WTC11 (cell line): ENCODE measurements at regions not wholly inside any gene's neighbourhood (a gene's known extent, or its start where the extent isn't known, plus 50 kb on each side); places are given as distances from the start of the nearest gene placed in this dataset.

Experiments used
- ATAC-seq: fragments of 200-7000 bp; cut with Tn5 transposase; 2 replicates; pipeline ENCODE4 v1.10.0; 2021; ENCODE audit warnings: mild to moderate bottlenecking, moderate library complexity
- CTCF ChIA-PET: fragments of 300-600 bp; sonication (Branson Sonifier 250); formaldehyde crosslinking; loops from one replicate; lab custom pipeline; 2021; ENCODE audit warnings: antibody characterized with exemption; lab: Charles Lee
- POLR2A ChIA-PET: fragments of 350-600 bp; sonication (Branson Sonifier 250); formaldehyde crosslinking; loops from one replicate; lab custom pipeline; 2021; ENCODE audit warnings: antibody characterized with exemption; lab: Charles Lee
- DNase-seq: peaks from one replicate; pipeline ENCODE4 v3.0.0; 2021; ENCODE audit warnings: low spot score
- H3K27ac Mint-ChIP-seq: 2 replicates; pipeline ENCODE4 v1.8.0; 2021; ENCODE audit warnings: mixed read lengths
- H3K27me3 Mint-ChIP-seq: 2 replicates; pipeline ENCODE4 v1.8.0; 2021; ENCODE audit warnings: low read depth, mild to moderate bottlenecking, moderate library complexity, mixed read lengths
- H3K36me3 Mint-ChIP-seq: 2 replicates; pipeline ENCODE4 v1.8.0; 2021; ENCODE audit warnings: mixed read lengths
- H3K4me1 Mint-ChIP-seq: 2 replicates; pipeline ENCODE4 v1.8.0; 2022; ENCODE audit warnings: mixed read lengths
- H3K4me3 Mint-ChIP-seq: 2 replicates; pipeline ENCODE4 v1.8.0; 2021; ENCODE audit warnings: mild to moderate bottlenecking, moderate library complexity, mixed read lengths
- H3K9me3 Mint-ChIP-seq: 2 replicates; pipeline ENCODE4 v1.8.0; 2021; ENCODE audit warnings: mixed read lengths
- CREM ChIP-seq: sonication (generic); formaldehyde crosslinking; IDR thresholded peaks from 2 replicates; pipeline ENCODE4 v1.8.1; 2022; ENCODE audit warnings: mild to moderate bottlenecking, missing genetic modification reagents, moderate library complexity
- EMX1 ChIP-seq: fragments of 250-450 bp; sonication (Bioruptor Pico); IDR thresholded peaks from 2 replicates; pipeline ENCODE4 v1.8.0; 2021; ENCODE audit warnings: mild to moderate bottlenecking
- FOXK1 ChIP-seq: sonication (generic); formaldehyde crosslinking; IDR thresholded peaks from 2 replicates; pipeline ENCODE4 v1.8.0; 2022; ENCODE audit warnings: mild to moderate bottlenecking, moderate library complexity, missing genetic modification reagents
- NFATC4 ChIP-seq: fragments of 250-450 bp; sonication (Bioruptor Pico); IDR thresholded peaks from 2 replicates; pipeline ENCODE4 v1.9.0; 2021; ENCODE audit warnings: mild to moderate bottlenecking
- NR2C2 ChIP-seq: sonication (generic); formaldehyde crosslinking; IDR thresholded peaks from 2 replicates; pipeline ENCODE4 v1.8.0; 2022; ENCODE audit warnings: mild to moderate bottlenecking, missing genetic modification reagents
- RELA ChIP-seq: sonication (generic); formaldehyde crosslinking; IDR thresholded peaks from 2 replicates; pipeline ENCODE4 v1.8.1; 2022; ENCODE audit warnings: missing genetic modification reagents, mild to moderate bottlenecking, borderline replicate concordance
- RORB ChIP-seq: fragments of 250-450 bp; sonication (Bioruptor Pico); IDR thresholded peaks from 2 replicates; pipeline ENCODE4 v1.9.0; 2021; ENCODE audit warnings: mild to moderate bottlenecking
- SMAD4 ChIP-seq: sonication (generic); formaldehyde crosslinking; IDR thresholded peaks from 2 replicates; pipeline ENCODE4 v1.8.0; 2022; ENCODE audit warnings: mild to moderate bottlenecking, missing genetic modification reagents
- TEAD1 ChIP-seq: sonication (generic); formaldehyde crosslinking; IDR thresholded peaks from 2 replicates; pipeline ENCODE4 v1.8.0; 2022; ENCODE audit warnings: mild to moderate bottlenecking, missing genetic modification reagents
- TEAD4 ChIP-seq: sonication (generic); formaldehyde crosslinking; IDR thresholded peaks from 2 replicates; pipeline ENCODE4 v1.8.0; 2022; ENCODE audit warnings: mild to moderate bottlenecking, missing genetic modification reagents
- TP53 ChIP-seq: sonication (generic); formaldehyde crosslinking; IDR thresholded peaks from 2 replicates; pipeline ENCODE4 v1.8.1; 2023; ENCODE audit warnings: mild to moderate bottlenecking, missing genetic modification reagents
- ZNF138 ChIP-seq: sonication (generic); formaldehyde crosslinking; conservative IDR thresholded peaks from 2 replicates; pipeline ENCODE4 v1.8.1; 2022; ENCODE audit warnings: mild to moderate bottlenecking, moderate library complexity, missing genetic modification reagents
- ZNF263 ChIP-seq: sonication (generic); formaldehyde crosslinking; IDR thresholded peaks from 2 replicates; pipeline ENCODE4 v1.8.1; 2022; ENCODE audit warnings: low read depth, mild to moderate bottlenecking, moderate library complexity, missing genetic modification reagents
- ZNF423 ChIP-seq: fragments of 250-450 bp; sonication (Bioruptor Pico); IDR thresholded peaks from 2 replicates; pipeline ENCODE4 v2.1.2; 2022; ENCODE audit warnings: mild to moderate bottlenecking, moderate library complexity
- TF ChIP-seq, protein P1 (sequence below): sonication (generic); formaldehyde crosslinking; IDR thresholded peaks from 2 replicates; pipeline ENCODE4 v1.8.1; 2022; ENCODE audit warnings: low read depth, missing genetic modification reagents, borderline replicate concordance
- TF ChIP-seq, protein P2 (sequence below): fragments of 250-450 bp; sonication (Bioruptor Pico); IDR thresholded peaks from 2 replicates; pipeline ENCODE4 v1.9.0; 2021; ENCODE audit warnings: moderate library complexity, mild to moderate bottlenecking, inconsistent platforms, borderline replicate concordance
- TF ChIP-seq, protein P3 (sequence below): sonication (generic); formaldehyde crosslinking; IDR thresholded peaks from 2 replicates; pipeline ENCODE4 v1.8.0; 2023; ENCODE audit warnings: missing genetic modification reagents, mild to moderate bottlenecking, borderline replicate concordance
- TF ChIP-seq, protein P4 (sequence below): sonication (generic); formaldehyde crosslinking; IDR thresholded peaks from 2 replicates; pipeline ENCODE4 v1.8.0; 2023; ENCODE audit warnings: missing genetic modification reagents
- TF ChIP-seq, protein P5 (sequence below): sonication (generic); formaldehyde crosslinking; IDR thresholded peaks from 2 replicates; pipeline ENCODE4 v1.8.1; 2023; ENCODE audit warnings: mild to moderate bottlenecking, missing genetic modification reagents, moderate library complexity
- TF ChIP-seq, protein P6 (sequence below): sonication (generic); formaldehyde crosslinking; IDR thresholded peaks from 2 replicates; pipeline ENCODE4 v1.8.0; 2023; ENCODE audit warnings: mild to moderate bottlenecking, missing genetic modification reagents

DNA sequence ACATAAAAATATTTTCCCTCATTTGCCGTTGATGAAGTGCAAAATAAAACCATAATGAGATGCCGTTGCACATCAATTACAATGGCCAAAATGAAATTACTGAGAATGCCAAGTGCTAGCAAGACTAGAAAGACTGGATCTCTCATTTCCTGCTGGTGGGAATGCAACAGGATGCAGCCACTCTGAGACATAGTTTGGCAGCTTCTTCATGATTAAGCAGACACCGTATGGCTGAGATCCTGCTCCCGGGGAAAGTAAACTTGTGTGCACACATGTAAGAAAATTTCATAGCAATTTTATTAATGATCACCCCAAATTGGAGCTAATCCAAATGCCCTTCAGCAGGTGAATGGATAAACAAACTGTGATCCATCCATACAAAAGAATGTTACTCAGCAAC is 1013.2 kb downstream of the TBC1D22A start:
- Mint-ChIP-seq H3K27ac (no peak overlapping the region), H3K4me1 (peaks cover 26% of the 10 kb centered on the region), H3K4me3 (no peak overlapping the region), H3K9me3 (peaks cover 7% of the 10 kb centered on the region), H3K27me3 (no peaks in the 10 kb centered on the region), H3K36me3 (no peaks in the 10 kb centered on the region)
- ChIA-PET POLR2A (no interaction called here), CTCF (interaction anchor here (0.6 to 1.2 kb wide), 5 partner anchors 32 to 141 kb away, joined by 3 to 5 read pairs (median 3); no protein-coding TSS in a partner anchor)
- ATAC-seq (no peak), DNase-seq (no peak)
- TF ChIP-seq, protein P1, sequence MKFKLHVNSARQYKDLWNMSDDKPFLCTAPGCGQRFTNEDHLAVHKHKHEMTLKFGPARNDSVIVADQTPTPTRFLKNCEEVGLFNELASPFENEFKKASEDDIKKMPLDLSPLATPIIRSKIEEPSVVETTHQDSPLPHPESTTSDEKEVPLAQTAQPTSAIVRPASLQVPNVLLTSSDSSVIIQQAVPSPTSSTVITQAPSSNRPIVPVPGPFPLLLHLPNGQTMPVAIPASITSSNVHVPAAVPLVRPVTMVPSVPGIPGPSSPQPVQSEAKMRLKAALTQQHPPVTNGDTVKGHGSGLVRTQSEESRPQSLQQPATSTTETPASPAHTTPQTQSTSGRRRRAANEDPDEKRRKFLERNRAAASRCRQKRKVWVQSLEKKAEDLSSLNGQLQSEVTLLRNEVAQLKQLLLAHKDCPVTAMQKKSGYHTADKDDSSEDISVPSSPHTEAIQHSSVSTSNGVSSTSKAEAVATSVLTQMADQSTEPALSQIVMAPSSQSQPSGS, result no peak
- TF ChIP-seq RORB, result no peak

DNA sequence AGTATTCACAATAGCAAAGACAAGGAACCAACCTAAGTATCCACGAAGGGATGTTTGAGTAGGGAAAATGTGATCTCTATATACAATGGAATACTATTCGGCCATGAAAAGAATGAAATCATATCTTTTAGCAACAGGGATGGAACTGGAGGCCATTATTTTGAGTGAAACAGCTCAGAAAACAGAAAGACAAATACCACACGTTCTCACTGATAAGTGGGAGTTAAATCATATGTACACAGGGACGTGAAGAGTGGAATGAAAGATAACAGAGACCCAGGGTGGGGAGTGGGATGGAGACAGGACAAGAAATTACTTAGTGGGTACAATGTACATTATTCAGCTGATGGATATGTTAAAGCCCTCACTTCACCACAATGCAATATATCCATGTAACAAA is 1012.7 kb downstream of the TBC1D22A start:
- Mint-ChIP-seq H3K9me3 (peaks cover 7% of the 10 kb centered on the region), H3K27ac (no peak overlapping the region), H3K4me1 (peaks cover 26% of the 10 kb centered on the region), H3K36me3 (no peaks in the 10 kb centered on the region), H3K27me3 (no peaks in the 10 kb centered on the region), H3K4me3 (no peak overlapping the region)
- ATAC-seq (no peak), DNase-seq (no peak)
- TF ChIP-seq, protein P2, sequence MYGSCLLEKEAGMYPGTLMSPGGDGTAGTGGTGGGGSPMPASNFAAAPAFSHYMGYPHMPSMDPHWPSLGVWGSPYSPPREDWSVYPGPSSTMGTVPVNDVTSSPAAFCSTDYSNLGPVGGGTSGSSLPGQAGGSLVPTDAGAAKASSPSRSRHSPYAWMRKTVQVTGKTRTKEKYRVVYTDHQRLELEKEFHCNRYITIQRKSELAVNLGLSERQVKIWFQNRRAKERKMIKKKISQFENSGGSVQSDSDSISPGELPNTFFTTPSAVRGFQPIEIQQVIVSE (CRISPR knock-in tag), result no peak
- TF ChIP-seq CREM (no peak), ZNF423 (CRISPR knock-in tag) (no peak), SMAD4 (CRISPR knock-in tag) (no peak), TP53 (CRISPR knock-in tag) (no peak), TEAD1 (no peak), FOXK1 (CRISPR knock-in tag) (no peak), RELA (CRISPR knock-in tag) (no peak), ZNF138 (CRISPR knock-in tag) (no peak), RORB (no peak), NFATC4 (CRISPR knock-in tag) (no peak), ZNF263 (CRISPR knock-in tag) (no peak), TEAD4 (CRISPR knock-in tag) (no peak), NR2C2 (no peak), EMX1 (CRISPR knock-in tag) (no peak)
- TF ChIP-seq, protein P1, result no peak
- TF ChIP-seq, protein P3, sequence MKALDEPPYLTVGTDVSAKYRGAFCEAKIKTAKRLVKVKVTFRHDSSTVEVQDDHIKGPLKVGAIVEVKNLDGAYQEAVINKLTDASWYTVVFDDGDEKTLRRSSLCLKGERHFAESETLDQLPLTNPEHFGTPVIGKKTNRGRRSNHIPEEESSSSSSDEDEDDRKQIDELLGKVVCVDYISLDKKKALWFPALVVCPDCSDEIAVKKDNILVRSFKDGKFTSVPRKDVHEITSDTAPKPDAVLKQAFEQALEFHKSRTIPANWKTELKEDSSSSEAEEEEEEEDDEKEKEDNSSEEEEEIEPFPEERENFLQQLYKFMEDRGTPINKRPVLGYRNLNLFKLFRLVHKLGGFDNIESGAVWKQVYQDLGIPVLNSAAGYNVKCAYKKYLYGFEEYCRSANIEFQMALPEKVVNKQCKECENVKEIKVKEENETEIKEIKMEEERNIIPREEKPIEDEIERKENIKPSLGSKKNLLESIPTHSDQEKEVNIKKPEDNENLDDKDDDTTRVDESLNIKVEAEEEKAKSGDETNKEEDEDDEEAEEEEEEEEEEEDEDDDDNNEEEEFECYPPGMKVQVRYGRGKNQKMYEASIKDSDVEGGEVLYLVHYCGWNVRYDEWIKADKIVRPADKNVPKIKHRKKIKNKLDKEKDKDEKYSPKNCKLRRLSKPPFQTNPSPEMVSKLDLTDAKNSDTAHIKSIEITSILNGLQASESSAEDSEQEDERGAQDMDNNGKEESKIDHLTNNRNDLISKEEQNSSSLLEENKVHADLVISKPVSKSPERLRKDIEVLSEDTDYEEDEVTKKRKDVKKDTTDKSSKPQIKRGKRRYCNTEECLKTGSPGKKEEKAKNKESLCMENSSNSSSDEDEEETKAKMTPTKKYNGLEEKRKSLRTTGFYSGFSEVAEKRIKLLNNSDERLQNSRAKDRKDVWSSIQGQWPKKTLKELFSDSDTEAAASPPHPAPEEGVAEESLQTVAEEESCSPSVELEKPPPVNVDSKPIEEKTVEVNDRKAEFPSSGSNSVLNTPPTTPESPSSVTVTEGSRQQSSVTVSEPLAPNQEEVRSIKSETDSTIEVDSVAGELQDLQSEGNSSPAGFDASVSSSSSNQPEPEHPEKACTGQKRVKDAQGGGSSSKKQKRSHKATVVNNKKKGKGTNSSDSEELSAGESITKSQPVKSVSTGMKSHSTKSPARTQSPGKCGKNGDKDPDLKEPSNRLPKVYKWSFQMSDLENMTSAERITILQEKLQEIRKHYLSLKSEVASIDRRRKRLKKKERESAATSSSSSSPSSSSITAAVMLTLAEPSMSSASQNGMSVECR (CRISPR knock-in tag), result no peak
- TF ChIP-seq, protein P4, sequence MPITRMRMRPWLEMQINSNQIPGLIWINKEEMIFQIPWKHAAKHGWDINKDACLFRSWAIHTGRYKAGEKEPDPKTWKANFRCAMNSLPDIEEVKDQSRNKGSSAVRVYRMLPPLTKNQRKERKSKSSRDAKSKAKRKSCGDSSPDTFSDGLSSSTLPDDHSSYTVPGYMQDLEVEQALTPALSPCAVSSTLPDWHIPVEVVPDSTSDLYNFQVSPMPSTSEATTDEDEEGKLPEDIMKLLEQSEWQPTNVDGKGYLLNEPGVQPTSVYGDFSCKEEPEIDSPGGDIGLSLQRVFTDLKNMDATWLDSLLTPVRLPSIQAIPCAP (CRISPR knock-in tag), result no peak
- TF ChIP-seq, protein P5, sequence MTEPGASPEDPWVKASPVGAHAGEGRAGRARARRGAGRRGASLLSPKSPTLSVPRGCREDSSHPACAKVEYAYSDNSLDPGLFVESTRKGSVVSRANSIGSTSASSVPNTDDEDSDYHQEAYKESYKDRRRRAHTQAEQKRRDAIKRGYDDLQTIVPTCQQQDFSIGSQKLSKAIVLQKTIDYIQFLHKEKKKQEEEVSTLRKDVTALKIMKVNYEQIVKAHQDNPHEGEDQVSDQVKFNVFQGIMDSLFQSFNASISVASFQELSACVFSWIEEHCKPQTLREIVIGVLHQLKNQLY (CRISPR knock-in tag), result no peak
- TF ChIP-seq, protein P6, sequence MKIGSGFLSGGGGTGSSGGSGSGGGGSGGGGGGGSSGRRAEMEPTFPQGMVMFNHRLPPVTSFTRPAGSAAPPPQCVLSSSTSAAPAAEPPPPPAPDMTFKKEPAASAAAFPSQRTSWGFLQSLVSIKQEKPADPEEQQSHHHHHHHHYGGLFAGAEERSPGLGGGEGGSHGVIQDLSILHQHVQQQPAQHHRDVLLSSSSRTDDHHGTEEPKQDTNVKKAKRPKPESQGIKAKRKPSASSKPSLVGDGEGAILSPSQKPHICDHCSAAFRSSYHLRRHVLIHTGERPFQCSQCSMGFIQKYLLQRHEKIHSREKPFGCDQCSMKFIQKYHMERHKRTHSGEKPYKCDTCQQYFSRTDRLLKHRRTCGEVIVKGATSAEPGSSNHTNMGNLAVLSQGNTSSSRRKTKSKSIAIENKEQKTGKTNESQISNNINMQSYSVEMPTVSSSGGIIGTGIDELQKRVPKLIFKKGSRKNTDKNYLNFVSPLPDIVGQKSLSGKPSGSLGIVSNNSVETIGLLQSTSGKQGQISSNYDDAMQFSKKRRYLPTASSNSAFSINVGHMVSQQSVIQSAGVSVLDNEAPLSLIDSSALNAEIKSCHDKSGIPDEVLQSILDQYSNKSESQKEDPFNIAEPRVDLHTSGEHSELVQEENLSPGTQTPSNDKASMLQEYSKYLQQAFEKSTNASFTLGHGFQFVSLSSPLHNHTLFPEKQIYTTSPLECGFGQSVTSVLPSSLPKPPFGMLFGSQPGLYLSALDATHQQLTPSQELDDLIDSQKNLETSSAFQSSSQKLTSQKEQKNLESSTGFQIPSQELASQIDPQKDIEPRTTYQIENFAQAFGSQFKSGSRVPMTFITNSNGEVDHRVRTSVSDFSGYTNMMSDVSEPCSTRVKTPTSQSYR (CRISPR knock-in tag), result no peak
- POLR2A ChIA-PET, result no interaction called here
- CTCF ChIA-PET, result no interaction called here
